WTC11 (cell line): ENCODE measurements at regions not wholly inside any gene's neighbourhood (a gene's known extent, or its start where the extent isn't known, plus 50 kb on each side); places are given as distances from the start of the nearest gene placed in this dataset.

Source experiments
- ATAC-seq: fragments of 200-7000 bp; cut with Tn5 transposase; 2 replicates; pipeline ENCODE4 v1.10.0; 2021; ENCODE audit warnings: mild to moderate bottlenecking, moderate library complexity
- CTCF ChIA-PET: fragments of 300-600 bp; sonication (Branson Sonifier 250); formaldehyde crosslinking; loops from one replicate; lab custom pipeline; 2021; ENCODE audit warnings: antibody characterized with exemption; lab: Charles Lee
- POLR2A ChIA-PET: fragments of 350-600 bp; sonication (Branson Sonifier 250); formaldehyde crosslinking; loops from one replicate; lab custom pipeline; 2021; ENCODE audit warnings: antibody characterized with exemption; lab: Charles Lee
- DNase-seq: peaks from one replicate; pipeline ENCODE4 v3.0.0; 2021; ENCODE audit warnings: low spot score
- H3K27ac Mint-ChIP-seq: 2 replicates; pipeline ENCODE4 v1.8.0; 2021; ENCODE audit warnings: mixed read lengths
- H3K27me3 Mint-ChIP-seq: 2 replicates; pipeline ENCODE4 v1.8.0; 2021; ENCODE audit warnings: low read depth, mild to moderate bottlenecking, moderate library complexity, mixed read lengths
- H3K36me3 Mint-ChIP-seq: 2 replicates; pipeline ENCODE4 v1.8.0; 2021; ENCODE audit warnings: mixed read lengths
- H3K4me1 Mint-ChIP-seq: 2 replicates; pipeline ENCODE4 v1.8.0; 2022; ENCODE audit warnings: mixed read lengths
- H3K4me3 Mint-ChIP-seq: 2 replicates; pipeline ENCODE4 v1.8.0; 2021; ENCODE audit warnings: mild to moderate bottlenecking, moderate library complexity, mixed read lengths
- H3K9me3 Mint-ChIP-seq: 2 replicates; pipeline ENCODE4 v1.8.0; 2021; ENCODE audit warnings: mixed read lengths
- ESRRA ChIP-seq: sonication (generic); formaldehyde crosslinking; IDR thresholded peaks from 2 replicates; pipeline ENCODE4 v1.8.1; 2022; ENCODE audit warnings: mild to moderate bottlenecking, missing genetic modification reagents, borderline replicate concordance
- KAT7 ChIP-seq: sonication (generic); formaldehyde crosslinking; IDR thresholded peaks from 2 replicates; pipeline ENCODE4 v1.8.1; 2023; ENCODE audit warnings: missing genetic modification reagents, mild to moderate bottlenecking, borderline replicate concordance
- TEAD4 ChIP-seq: sonication (generic); formaldehyde crosslinking; IDR thresholded peaks from 2 replicates; pipeline ENCODE4 v1.8.0; 2022; ENCODE audit warnings: mild to moderate bottlenecking, missing genetic modification reagents
- ZNF263 ChIP-seq: sonication (generic); formaldehyde crosslinking; IDR thresholded peaks from 2 replicates; pipeline ENCODE4 v1.8.1; 2022; ENCODE audit warnings: low read depth, mild to moderate bottlenecking, moderate library complexity, missing genetic modification reagents
- ZNF396 ChIP-seq: fragments of 250-450 bp; sonication (Bioruptor Pico); IDR thresholded peaks from 2 replicates; pipeline ENCODE4 v1.8.0; 2021; ENCODE audit warnings: mild to moderate bottlenecking, moderate library complexity, borderline replicate concordance
- TF ChIP-seq, protein P1 (sequence below): sonication (generic); formaldehyde crosslinking; IDR thresholded peaks from 2 replicates; pipeline ENCODE4 v1.8.1; 2023; ENCODE audit warnings: mild to moderate bottlenecking, missing genetic modification reagents
- TF ChIP-seq, protein P2 (sequence below): sonication (generic); formaldehyde crosslinking; IDR thresholded peaks from 2 replicates; pipeline ENCODE4 v1.8.1; 2022; ENCODE audit warnings: missing genetic modification reagents, borderline replicate concordance
- TF ChIP-seq, protein P3 (sequence below): fragments of 250-450 bp; sonication (Bioruptor Pico); IDR thresholded peaks from 2 replicates; pipeline ENCODE4 v1.9.0; 2021; ENCODE audit warnings: moderate library complexity, mild to moderate bottlenecking, inconsistent platforms, borderline replicate concordance
- TF ChIP-seq, protein P4 (sequence below): fragments of 250-450 bp; sonication (Bioruptor Pico); IDR thresholded peaks from 2 replicates; pipeline ENCODE4 v2.1.2; 2022; ENCODE audit warnings: mild to moderate bottlenecking, moderate library complexity
- TF ChIP-seq, protein P5 (sequence below): sonication (generic); formaldehyde crosslinking; IDR thresholded peaks from 2 replicates; pipeline ENCODE4 v1.8.0; 2023; ENCODE audit warnings: mild to moderate bottlenecking, missing genetic modification reagents
- TF ChIP-seq, protein P6 (sequence below): fragments of 250-450 bp; sonication (Bioruptor Pico); IDR thresholded peaks from 2 replicates; pipeline ENCODE4 v1.9.0; 2021; ENCODE audit warnings: mild to moderate bottlenecking
- TF ChIP-seq, protein P7 (sequence below): sonication (generic); formaldehyde crosslinking; IDR thresholded peaks from 2 replicates; pipeline ENCODE4 v1.8.1; 2022; ENCODE audit warnings: low read depth, missing genetic modification reagents, borderline replicate concordance
- TF ChIP-seq, protein P8 (sequence below): sonication (generic); formaldehyde crosslinking; IDR thresholded peaks from 2 replicates; pipeline ENCODE4 v1.8.1; 2023; ENCODE audit warnings: mild to moderate bottlenecking, missing genetic modification reagents

DNA sequence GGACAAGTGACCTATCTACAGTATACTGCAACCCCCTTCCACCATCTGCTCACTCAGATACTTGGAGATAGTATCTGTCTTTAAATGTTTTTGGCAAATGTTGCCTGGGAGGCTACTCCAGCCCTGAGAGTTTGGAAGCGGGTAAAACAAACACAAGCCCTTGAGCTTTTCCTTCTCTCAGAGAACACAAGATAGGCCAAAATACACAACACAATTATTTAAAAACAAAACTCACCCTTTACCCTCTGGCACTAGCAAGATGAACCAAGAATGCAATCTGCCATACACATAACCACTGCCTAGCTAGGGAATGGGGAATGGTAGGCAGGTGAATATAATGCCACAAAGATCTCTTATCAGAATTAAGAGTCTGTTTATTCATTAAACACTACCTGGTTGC, 324.7 kb upstream of the FAM47C start (continued):
- TF ChIP-seq, protein P1, sequence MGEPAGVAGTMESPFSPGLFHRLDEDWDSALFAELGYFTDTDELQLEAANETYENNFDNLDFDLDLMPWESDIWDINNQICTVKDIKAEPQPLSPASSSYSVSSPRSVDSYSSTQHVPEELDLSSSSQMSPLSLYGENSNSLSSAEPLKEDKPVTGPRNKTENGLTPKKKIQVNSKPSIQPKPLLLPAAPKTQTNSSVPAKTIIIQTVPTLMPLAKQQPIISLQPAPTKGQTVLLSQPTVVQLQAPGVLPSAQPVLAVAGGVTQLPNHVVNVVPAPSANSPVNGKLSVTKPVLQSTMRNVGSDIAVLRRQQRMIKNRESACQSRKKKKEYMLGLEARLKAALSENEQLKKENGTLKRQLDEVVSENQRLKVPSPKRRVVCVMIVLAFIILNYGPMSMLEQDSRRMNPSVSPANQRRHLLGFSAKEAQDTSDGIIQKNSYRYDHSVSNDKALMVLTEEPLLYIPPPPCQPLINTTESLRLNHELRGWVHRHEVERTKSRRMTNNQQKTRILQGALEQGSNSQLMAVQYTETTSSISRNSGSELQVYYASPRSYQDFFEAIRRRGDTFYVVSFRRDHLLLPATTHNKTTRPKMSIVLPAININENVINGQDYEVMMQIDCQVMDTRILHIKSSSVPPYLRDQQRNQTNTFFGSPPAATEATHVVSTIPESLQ = no peak
- TF ChIP-seq, protein P2, sequence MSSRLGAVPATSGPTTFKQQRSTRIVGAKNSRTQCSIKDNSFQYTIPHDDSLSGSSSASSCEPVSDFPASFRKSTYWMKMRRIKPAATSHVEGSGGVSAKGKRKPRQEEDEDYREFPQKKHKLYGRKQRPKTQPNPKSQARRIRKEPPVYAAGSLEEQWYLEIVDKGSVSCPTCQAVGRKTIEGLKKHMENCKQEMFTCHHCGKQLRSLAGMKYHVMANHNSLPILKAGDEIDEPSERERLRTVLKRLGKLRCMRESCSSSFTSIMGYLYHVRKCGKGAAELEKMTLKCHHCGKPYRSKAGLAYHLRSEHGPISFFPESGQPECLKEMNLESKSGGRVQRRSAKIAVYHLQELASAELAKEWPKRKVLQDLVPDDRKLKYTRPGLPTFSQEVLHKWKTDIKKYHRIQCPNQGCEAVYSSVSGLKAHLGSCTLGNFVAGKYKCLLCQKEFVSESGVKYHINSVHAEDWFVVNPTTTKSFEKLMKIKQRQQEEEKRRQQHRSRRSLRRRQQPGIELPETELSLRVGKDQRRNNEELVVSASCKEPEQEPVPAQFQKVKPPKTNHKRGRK (CRISPR knock-in tag) = no peak
- TF ChIP-seq, all 79 proteins: peak for 0

DNA sequence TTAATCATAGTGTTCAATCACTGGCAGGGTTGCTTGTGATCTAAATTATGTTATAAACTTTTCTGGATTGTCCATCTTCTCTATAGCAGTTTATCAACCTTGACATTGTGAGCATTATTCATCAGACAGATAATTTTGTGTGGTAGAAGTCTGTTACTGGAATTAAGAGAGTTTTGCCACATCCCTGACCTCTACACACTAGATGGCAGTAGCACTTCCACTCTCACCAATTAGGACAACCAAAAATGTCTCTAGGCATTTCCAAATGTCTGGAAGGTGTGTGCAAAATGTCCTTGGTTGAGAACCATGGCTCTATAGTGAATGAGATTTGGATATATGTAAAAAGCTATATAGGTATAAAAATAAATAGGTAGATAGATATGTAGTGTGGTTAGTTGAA, 324.1 kb upstream of the FAM47C start:
- H3K4me3 Mint-ChIP-seq = no peak overlapping the region
- H3K4me1 Mint-ChIP-seq = no peaks in the 10 kb centered on the region
- H3K27me3 Mint-ChIP-seq = no peaks in the 10 kb centered on the region
- H3K36me3 Mint-ChIP-seq = no peaks in the 10 kb centered on the region
- ChIA-PET POLR2A (no interaction called here), CTCF (no interaction called here)
- ATAC-seq = no peak
- DNase-seq = no peak
- H3K27ac Mint-ChIP-seq = no peak overlapping the region
- TF ChIP-seq KAT7 (CRISPR knock-in tag) = no peak
- TF ChIP-seq, protein P3, sequence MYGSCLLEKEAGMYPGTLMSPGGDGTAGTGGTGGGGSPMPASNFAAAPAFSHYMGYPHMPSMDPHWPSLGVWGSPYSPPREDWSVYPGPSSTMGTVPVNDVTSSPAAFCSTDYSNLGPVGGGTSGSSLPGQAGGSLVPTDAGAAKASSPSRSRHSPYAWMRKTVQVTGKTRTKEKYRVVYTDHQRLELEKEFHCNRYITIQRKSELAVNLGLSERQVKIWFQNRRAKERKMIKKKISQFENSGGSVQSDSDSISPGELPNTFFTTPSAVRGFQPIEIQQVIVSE (CRISPR knock-in tag) = no peak
- TF ChIP-seq, protein P4, sequence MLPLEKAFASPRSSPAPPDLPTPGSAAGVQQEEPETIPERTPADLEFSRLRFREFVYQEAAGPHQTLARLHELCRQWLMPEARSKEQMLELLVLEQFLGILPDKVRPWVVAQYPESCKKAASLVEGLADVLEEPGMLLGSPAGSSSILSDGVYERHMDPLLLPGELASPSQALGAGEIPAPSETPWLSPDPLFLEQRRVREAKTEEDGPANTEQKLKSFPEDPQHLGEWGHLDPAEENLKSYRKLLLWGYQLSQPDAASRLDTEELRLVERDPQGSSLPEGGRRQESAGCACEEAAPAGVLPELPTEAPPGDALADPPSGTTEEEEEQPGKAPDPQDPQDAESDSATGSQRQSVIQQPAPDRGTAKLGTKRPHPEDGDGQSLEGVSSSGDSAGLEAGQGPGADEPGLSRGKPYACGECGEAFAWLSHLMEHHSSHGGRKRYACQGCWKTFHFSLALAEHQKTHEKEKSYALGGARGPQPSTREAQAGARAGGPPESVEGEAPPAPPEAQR (CRISPR knock-in tag) = no peak
- TF ChIP-seq, protein P1 = no peak
- TF ChIP-seq, protein P5, sequence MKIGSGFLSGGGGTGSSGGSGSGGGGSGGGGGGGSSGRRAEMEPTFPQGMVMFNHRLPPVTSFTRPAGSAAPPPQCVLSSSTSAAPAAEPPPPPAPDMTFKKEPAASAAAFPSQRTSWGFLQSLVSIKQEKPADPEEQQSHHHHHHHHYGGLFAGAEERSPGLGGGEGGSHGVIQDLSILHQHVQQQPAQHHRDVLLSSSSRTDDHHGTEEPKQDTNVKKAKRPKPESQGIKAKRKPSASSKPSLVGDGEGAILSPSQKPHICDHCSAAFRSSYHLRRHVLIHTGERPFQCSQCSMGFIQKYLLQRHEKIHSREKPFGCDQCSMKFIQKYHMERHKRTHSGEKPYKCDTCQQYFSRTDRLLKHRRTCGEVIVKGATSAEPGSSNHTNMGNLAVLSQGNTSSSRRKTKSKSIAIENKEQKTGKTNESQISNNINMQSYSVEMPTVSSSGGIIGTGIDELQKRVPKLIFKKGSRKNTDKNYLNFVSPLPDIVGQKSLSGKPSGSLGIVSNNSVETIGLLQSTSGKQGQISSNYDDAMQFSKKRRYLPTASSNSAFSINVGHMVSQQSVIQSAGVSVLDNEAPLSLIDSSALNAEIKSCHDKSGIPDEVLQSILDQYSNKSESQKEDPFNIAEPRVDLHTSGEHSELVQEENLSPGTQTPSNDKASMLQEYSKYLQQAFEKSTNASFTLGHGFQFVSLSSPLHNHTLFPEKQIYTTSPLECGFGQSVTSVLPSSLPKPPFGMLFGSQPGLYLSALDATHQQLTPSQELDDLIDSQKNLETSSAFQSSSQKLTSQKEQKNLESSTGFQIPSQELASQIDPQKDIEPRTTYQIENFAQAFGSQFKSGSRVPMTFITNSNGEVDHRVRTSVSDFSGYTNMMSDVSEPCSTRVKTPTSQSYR = no peak
- no peaks in the 10 kb centered on the region for H3K9me3 Mint-ChIP-seq

DNA sequence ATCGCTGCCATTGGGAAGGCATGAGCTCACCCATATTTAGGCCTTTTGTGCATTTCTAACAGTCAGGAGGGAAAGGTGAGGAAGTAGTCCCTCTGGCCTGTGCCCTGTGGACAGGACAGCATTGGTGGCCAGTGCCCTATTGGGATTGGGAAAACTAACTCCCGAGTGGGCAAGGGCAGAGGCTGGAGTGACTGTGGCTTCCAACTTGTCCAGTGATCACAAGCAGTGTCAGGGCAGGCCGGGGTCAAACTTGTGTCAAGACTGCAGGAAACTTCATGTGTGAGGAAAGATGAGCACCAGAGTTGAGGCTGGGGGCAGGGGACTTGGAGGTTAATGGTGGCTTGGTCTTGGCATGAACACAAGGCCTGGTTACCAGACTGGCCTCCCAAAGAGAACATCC, 286.2 kb upstream of the FAM47C start:
- 0 out of 2 replicates have a peak, but pooled peaks cover 6% of the 10 kb centered on the region for H3K9me3 Mint-ChIP-seq
- H3K4me3 Mint-ChIP-seq = no peak overlapping the region
- no peaks in the 10 kb centered on the region; the same call in 1 of the 2 replicates for H3K27me3 Mint-ChIP-seq
- H3K27ac Mint-ChIP-seq = no peak overlapping the region
- DNase-seq (no peak), ATAC-seq (no peak)
- ChIA-PET POLR2A (no interaction called here), CTCF (no interaction called here)
- no peaks in the 10 kb centered on the region for H3K4me1 Mint-ChIP-seq
- H3K36me3 Mint-ChIP-seq = no peaks in the 10 kb centered on the region
- TF ChIP-seq TEAD4 (CRISPR knock-in tag) (no peak), ZNF396 (CRISPR knock-in tag) (no peak), ZNF263 (CRISPR knock-in tag) (no peak), ESRRA (CRISPR knock-in tag) (no peak)
- TF ChIP-seq, protein P6, sequence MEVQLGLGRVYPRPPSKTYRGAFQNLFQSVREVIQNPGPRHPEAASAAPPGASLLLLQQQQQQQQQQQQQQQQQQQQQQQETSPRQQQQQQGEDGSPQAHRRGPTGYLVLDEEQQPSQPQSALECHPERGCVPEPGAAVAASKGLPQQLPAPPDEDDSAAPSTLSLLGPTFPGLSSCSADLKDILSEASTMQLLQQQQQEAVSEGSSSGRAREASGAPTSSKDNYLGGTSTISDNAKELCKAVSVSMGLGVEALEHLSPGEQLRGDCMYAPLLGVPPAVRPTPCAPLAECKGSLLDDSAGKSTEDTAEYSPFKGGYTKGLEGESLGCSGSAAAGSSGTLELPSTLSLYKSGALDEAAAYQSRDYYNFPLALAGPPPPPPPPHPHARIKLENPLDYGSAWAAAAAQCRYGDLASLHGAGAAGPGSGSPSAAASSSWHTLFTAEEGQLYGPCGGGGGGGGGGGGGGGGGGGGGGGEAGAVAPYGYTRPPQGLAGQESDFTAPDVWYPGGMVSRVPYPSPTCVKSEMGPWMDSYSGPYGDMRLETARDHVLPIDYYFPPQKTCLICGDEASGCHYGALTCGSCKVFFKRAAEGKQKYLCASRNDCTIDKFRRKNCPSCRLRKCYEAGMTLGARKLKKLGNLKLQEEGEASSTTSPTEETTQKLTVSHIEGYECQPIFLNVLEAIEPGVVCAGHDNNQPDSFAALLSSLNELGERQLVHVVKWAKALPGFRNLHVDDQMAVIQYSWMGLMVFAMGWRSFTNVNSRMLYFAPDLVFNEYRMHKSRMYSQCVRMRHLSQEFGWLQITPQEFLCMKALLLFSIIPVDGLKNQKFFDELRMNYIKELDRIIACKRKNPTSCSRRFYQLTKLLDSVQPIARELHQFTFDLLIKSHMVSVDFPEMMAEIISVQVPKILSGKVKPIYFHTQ = no peak
- TF ChIP-seq, protein P7, sequence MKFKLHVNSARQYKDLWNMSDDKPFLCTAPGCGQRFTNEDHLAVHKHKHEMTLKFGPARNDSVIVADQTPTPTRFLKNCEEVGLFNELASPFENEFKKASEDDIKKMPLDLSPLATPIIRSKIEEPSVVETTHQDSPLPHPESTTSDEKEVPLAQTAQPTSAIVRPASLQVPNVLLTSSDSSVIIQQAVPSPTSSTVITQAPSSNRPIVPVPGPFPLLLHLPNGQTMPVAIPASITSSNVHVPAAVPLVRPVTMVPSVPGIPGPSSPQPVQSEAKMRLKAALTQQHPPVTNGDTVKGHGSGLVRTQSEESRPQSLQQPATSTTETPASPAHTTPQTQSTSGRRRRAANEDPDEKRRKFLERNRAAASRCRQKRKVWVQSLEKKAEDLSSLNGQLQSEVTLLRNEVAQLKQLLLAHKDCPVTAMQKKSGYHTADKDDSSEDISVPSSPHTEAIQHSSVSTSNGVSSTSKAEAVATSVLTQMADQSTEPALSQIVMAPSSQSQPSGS = no peak
- TF ChIP-seq, protein P8, sequence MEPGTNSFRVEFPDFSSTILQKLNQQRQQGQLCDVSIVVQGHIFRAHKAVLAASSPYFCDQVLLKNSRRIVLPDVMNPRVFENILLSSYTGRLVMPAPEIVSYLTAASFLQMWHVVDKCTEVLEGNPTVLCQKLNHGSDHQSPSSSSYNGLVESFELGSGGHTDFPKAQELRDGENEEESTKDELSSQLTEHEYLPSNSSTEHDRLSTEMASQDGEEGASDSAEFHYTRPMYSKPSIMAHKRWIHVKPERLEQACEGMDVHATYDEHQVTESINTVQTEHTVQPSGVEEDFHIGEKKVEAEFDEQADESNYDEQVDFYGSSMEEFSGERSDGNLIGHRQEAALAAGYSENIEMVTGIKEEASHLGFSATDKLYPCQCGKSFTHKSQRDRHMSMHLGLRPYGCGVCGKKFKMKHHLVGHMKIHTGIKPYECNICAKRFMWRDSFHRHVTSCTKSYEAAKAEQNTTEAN = no peak
